ENCODE measurements at regions not wholly inside any gene's neighbourhood (a gene's known extent, or its start where the extent isn't known, plus 50 kb on each side); places are given as distances from the start of the nearest gene placed in this dataset.

DNA sequence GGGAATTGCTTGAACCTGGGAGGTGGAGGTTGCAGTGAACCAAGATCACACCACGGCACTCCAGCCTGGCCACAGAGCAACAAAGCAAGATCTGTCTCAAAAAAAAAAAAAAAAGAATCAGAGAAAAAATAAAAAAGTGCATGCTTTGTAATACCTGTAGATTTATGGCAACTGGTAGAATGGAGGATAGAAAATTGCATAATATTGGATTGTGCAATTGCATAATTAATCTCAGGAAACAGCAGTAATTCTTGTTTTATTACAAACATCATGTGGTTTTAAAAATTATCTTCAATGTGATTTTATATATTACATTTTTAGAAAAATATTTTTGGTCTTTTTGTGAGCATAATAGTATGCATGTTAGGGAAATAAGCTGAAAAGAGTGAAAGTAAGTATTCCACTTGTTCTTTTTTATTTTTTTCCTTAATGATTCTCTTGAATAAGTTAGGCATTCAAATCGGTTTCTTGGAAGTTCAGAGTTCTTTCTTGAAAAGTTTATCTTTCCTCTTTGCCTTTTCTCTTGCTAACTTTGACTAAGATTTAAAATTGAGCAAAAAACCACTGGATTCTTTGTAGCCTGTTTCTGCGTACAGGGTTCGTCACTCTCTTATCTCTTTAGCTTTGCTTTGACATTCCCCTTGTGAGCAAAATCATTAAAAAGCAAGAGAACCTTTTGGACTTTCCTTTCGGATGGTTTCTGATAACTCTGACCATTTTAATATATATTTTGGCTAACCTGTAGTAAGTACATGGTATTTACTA, 127.5 kb upstream of the ADAMTS5 start:
- H3K27ac ChIP-seq, result no peak overlapping the region
- no peaks in the 10 kb centered on the region for H3K9me3 ChIP-seq
- ATAC-seq (ENCODE audit: insufficient number of reproducible peaks, low FRiP score, low read depth) (no peak), DNase-seq (ENCODE audit: low spot score) (no peak)
- no peaks in the 10 kb centered on the region for H3K27me3 ChIP-seq (replicated peaks; ENCODE audit: insufficient read depth)
- no peak overlapping the region for H3K4me3 ChIP-seq
- peaks cover 0 to 7% of the 10 kb centered on the region in 2 donors for H3K4me1 ChIP-seq (ENCODE audit: control insufficient read depth in 1 of 2, low read depth in 2 of 2)
- H3K36me3 ChIP-seq, result no peaks in the 10 kb centered on the region
- TF ChIP-seq, protein P1, sequence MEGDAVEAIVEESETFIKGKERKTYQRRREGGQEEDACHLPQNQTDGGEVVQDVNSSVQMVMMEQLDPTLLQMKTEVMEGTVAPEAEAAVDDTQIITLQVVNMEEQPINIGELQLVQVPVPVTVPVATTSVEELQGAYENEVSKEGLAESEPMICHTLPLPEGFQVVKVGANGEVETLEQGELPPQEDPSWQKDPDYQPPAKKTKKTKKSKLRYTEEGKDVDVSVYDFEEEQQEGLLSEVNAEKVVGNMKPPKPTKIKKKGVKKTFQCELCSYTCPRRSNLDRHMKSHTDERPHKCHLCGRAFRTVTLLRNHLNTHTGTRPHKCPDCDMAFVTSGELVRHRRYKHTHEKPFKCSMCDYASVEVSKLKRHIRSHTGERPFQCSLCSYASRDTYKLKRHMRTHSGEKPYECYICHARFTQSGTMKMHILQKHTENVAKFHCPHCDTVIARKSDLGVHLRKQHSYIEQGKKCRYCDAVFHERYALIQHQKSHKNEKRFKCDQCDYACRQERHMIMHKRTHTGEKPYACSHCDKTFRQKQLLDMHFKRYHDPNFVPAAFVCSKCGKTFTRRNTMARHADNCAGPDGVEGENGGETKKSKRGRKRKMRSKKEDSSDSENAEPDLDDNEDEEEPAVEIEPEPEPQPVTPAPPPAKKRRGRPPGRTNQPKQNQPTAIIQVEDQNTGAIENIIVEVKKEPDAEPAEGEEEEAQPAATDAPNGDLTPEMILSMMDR (IDR thresholded peaks at IDR 0.05), result no peak

DNA sequence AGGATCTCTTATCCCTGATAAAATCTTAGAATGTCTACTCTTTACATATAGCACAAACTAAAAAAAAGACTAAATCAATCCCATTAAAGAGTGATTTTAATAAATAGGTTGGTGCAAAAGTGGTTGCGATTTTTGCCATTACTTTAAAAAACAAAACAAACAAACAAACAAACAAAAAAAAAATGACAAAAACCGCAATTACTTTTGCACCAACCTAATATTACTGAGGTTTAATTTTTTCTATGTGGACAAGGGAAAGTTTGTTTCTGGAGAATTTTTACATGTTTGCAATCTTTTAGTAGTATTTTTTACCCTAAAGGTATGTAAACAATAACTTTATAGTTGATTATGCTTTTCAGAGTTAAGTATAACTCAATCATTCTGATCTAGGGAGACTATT, 119.7 kb upstream of the ADAMTS5 start:
- Histone ChIP-seq H3K36me3 (no peaks in the 10 kb centered on the region), H3K4me1 (ENCODE audit: control insufficient read depth in 1 of 2, low read depth in 2 of 2) (peaks cover 0 to 7% of the 10 kb centered on the region in 2 donors), H3K9me3 (no peaks in the 10 kb centered on the region), H3K27ac (no peak overlapping the region), H3K27me3 (replicated peaks; ENCODE audit: insufficient read depth) (no peaks in the 10 kb centered on the region), H3K4me3 (no peak overlapping the region)
- ATAC-seq (ENCODE audit: insufficient number of reproducible peaks, low FRiP score, low read depth) (no peak), DNase-seq (ENCODE audit: low spot score) (no peak)
- TF ChIP-seq, protein P1 (IDR thresholded peaks at IDR 0.05), result no peak

DNA sequence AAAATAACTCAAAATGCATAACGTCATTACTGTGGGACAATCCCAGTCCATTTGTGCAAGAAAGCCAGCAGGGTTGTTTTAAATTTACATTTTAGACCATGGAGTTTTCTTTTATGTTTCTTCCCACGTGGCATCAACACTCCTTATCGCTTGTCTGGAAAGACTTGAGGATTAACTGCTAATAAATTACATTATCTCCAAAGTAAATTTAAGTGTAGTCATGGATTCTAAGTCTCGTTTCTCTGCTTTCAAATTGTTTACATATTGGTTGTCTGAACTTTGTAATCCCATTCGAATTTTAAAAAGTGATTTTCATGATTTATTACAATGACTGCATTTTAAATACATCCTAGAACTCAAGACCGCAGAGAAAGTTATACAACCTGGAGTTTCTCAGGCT, 119.3 kb upstream of the ADAMTS5 start:
- no peak overlapping the region for H3K27ac ChIP-seq
- no peaks in the 10 kb centered on the region for H3K27me3 ChIP-seq (replicated peaks; ENCODE audit: insufficient read depth)
- DNase-seq (ENCODE audit: low spot score) (no peak), ATAC-seq (ENCODE audit: insufficient number of reproducible peaks, low FRiP score, low read depth) (no peak)
- H3K4me1 ChIP-seq (ENCODE audit: control insufficient read depth in 1 of 2, low read depth in 2 of 2), result peaks cover 0 to 7% of the 10 kb centered on the region in 2 donors
- TF ChIP-seq, protein P1 (IDR thresholded peaks at IDR 0.05), result no peak
- no peaks in the 10 kb centered on the region for H3K36me3 ChIP-seq
- H3K9me3 ChIP-seq, result no peaks in the 10 kb centered on the region
- H3K4me3 ChIP-seq, result no peak overlapping the region

DNA sequence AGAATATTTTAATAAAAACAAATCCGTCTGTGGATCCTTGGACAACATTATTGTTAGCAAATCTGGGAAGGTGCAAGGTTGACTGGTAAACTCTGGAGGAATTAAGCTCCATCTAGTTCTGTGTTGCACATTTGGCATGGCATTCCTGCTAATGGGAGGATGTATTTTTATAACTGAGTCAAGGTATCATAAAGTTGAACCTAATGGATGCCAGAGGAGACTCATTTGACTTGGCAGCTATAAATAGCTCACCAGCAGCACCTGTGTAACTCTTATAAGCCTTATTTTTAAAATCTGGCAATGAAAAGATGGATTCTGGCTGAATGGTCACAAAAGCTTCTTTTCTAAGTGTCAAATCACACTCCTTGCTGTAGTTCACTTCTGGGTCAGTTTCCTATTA, 118.5 kb upstream of the ADAMTS5 start:
- no peak for ATAC-seq (ENCODE audit: insufficient number of reproducible peaks, low FRiP score, low read depth)
- H3K36me3 ChIP-seq, result no peaks in the 10 kb centered on the region
- no peak for DNase-seq (ENCODE audit: low spot score)
- TF ChIP-seq, protein P1 (IDR thresholded peaks at IDR 0.05), result no peak
- H3K27me3 ChIP-seq (replicated peaks; ENCODE audit: insufficient read depth), result no peaks in the 10 kb centered on the region
- H3K4me1 ChIP-seq (ENCODE audit: control insufficient read depth in 1 of 2, low read depth in 2 of 2), result peaks cover 0 to 5% of the 10 kb centered on the region in 2 donors
- no peak overlapping the region for H3K27ac ChIP-seq
- H3K9me3 ChIP-seq, result no peaks in the 10 kb centered on the region
- H3K4me3 ChIP-seq, result no peak overlapping the region

DNA sequence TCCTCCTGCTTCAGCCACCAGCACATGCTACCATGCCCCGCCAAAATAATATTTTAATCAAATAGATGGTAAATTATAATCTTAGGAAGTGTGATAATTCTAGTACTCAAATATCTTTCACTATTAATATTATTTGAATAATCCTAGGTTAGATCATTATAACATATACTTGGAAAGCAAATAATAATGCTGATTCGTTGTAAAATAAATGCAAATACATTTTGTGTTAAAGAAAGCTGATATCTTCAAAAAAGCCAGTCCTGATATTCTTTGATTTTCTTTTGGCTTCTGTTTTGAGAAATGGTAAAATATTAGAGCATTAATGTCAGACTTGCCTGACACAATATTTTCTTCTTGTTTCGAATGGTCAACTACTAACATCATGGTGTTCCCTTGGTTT, 116.3 kb upstream of the ADAMTS5 start:
- Histone ChIP-seq H3K27me3 (replicated peaks; ENCODE audit: insufficient read depth) (no peaks in the 10 kb centered on the region), H3K36me3 (no peaks in the 10 kb centered on the region), H3K4me3 (no peak overlapping the region), H3K27ac (no peak overlapping the region), H3K4me1 (ENCODE audit: control insufficient read depth in 1 of 2, low read depth in 2 of 2) (no peaks in the 10 kb centered on the region), H3K9me3 (no peaks in the 10 kb centered on the region)
- ATAC-seq (ENCODE audit: insufficient number of reproducible peaks, low FRiP score, low read depth) (no peak), DNase-seq (ENCODE audit: low spot score) (no peak)
- TF ChIP-seq, protein P1 (IDR thresholded peaks at IDR 0.05), result no peak

Data from thoracic aorta (tissue), 2 donors.